ENCODE measurements at regions not wholly inside any gene's neighbourhood (a gene's known extent, or its start where the extent isn't known, plus 50 kb on each side); places are given as distances from the start of the nearest gene placed in this dataset.

DNA sequence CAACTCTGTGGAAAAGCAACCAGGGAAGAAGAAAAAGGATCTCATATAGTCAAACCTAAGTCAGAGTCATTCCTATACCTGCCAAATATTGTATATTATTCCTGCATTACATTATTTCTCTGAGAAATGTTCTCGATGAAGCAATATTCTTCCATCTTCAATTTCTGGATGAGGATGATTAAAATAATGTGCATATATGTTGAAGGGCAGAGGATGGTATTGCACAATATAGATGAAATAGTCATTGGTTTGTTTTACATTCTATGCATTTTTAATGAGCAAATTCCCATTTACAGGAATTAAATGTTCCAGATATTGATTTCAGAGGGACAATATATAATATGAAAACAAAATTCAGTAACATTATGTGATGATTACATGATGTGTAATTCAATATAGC is 545.2 kb downstream of the STK39 start:
- no peaks in the 10 kb centered on the region for H3K4me1 ChIP-seq
- no peak for TF ChIP-seq EP300 (IDR thresholded peaks at IDR 0.05; ENCODE audit: low read depth)
- no peak overlapping the region for H3K4me3 ChIP-seq
- no peaks in the 10 kb centered on the region for H3K27me3 ChIP-seq
- 89 to 94% methylated on average over 1 of the region's 1 CpG for WGBS, 2 donors (ENCODE audit: low coverage in 1 of 2)
- intact Hi-C loops (cut with DNase I; ENCODE audit: low total_unique reads) (no loop called here), in situ Hi-C loops (cut with MboI; ENCODE audit: low pct_ligation_motif_present in 1 of 4, low pct_unique_long_range_greater_than_20kb in 1 of 4, low sequenced_read_pairs in 3 of 4) (no loop called here)
- no peak for DNase-seq
- H3K27ac ChIP-seq = no peak overlapping the region
- no peaks in the 10 kb centered on the region for H3K36me3 ChIP-seq
- H3K9me3 ChIP-seq = no peaks in the 10 kb centered on the region

- no peaks in the 10 kb centered on the region for H3K36me3 ChIP-seq
- in situ Hi-C loops (cut with MboI; ENCODE audit: low pct_ligation_motif_present in 1 of 4, low pct_unique_long_range_greater_than_20kb in 1 of 4, low sequenced_read_pairs in 3 of 4) (no loop called here), intact Hi-C loops (cut with DNase I; ENCODE audit: low total_unique reads) (no loop called here)
- no peaks in the 10 kb centered on the region for H3K9me3 ChIP-seq
- no peak for DNase-seq
- no peak for TF ChIP-seq EP300 (IDR thresholded peaks at IDR 0.05; ENCODE audit: low read depth)
- no peak for TF ChIP-seq POLR2A (IDR thresholded peaks at IDR 0.05)
- no peak for TF ChIP-seq CTCF (IDR thresholded peaks at IDR 0.05)
- TF ChIP-seq POLR2AphosphoS5 (IDR thresholded peaks at IDR 0.05) = no peak
- H3K4me3 ChIP-seq = no peak overlapping the region
- H3K27me3 ChIP-seq = no peaks in the 10 kb centered on the region
- WGBS, 2 donors (ENCODE audit: low coverage in 1 of 2) = 52 to 67% methylated on average over 4 of the region's 4 CpGs
- H3K27ac ChIP-seq = no peak overlapping the region
- H3K4me1 ChIP-seq = no peaks in the 10 kb centered on the region
Observed at GRCh38 chr2:167701651-167702050, 545.7 kb downstream of the STK39 start.

DNA sequence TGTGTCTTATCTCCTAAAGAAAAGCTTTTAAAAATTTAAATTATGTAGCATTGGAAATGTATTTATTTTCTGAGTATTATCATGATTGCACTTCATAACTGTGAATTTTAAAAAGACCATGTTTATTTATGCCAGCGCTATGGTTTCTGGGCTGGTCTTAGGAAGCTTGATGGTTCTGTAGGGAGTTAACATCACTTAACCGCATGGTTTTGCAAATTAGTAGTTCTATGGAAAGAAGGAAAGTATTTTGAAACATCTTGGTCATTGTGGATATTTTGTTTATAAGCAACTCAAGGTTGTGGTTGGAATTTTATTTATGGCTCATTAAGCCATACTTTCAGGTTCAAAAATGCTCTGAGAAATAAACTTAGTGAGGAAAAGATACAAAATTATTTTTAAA is 549.4 kb downstream of the STK39 start:
- TF ChIP-seq CTCF (IDR thresholded peaks at IDR 0.05) (no peak), POLR2A (IDR thresholded peaks at IDR 0.05) (no peak), EP300 (IDR thresholded peaks at IDR 0.05; ENCODE audit: low read depth) (no peak), POLR2AphosphoS5 (IDR thresholded peaks at IDR 0.05) (no peak)
- in situ Hi-C loops (cut with MboI; ENCODE audit: low pct_ligation_motif_present in 1 of 4, low pct_unique_long_range_greater_than_20kb in 1 of 4, low sequenced_read_pairs in 3 of 4) = no loop called here
- no peak overlapping the region for H3K4me3 ChIP-seq
- no peak overlapping the region for H3K27ac ChIP-seq
- 79 to 84% methylated on average over 2 of the region's 2 CpGs for WGBS, 2 donors (ENCODE audit: low coverage in 1 of 2)
- no peaks in the 10 kb centered on the region for H3K36me3 ChIP-seq
- intact Hi-C loops (cut with DNase I; ENCODE audit: low total_unique reads) = loop anchor here (2.0 kb wide), 1 partner anchor 15 kb away; no protein-coding TSS in a partner anchor
- H3K9me3 ChIP-seq = no peaks in the 10 kb centered on the region
- no peaks in the 10 kb centered on the region for H3K27me3 ChIP-seq
- no peak for DNase-seq
- no peaks in the 10 kb centered on the region for H3K4me1 ChIP-seq

GRCh38 chr2:167697194-167697593 is 550.2 kb downstream of the STK39 start:
- DNase-seq = no peak
- no peaks in the 10 kb centered on the region for H3K9me3 ChIP-seq
- 67 to 79% methylated on average over 1 of the region's 1 CpG for WGBS, 2 donors (ENCODE audit: low coverage in 1 of 2)
- in situ Hi-C loops (cut with MboI; ENCODE audit: low pct_ligation_motif_present in 1 of 4, low pct_unique_long_range_greater_than_20kb in 1 of 4, low sequenced_read_pairs in 3 of 4) (no loop called here), intact Hi-C loops (cut with DNase I; ENCODE audit: low total_unique reads) (no loop called here)
- H3K36me3 ChIP-seq = no peaks in the 10 kb centered on the region
- no peaks in the 10 kb centered on the region for H3K27me3 ChIP-seq
- no peak overlapping the region for H3K4me3 ChIP-seq
- no peak overlapping the region for H3K27ac ChIP-seq
- TF ChIP-seq CTCF (IDR thresholded peaks at IDR 0.05) (no peak), POLR2A (IDR thresholded peaks at IDR 0.05) (no peak), POLR2AphosphoS5 (IDR thresholded peaks at IDR 0.05) (no peak), EP300 (IDR thresholded peaks at IDR 0.05; ENCODE audit: low read depth) (no peak)
- no peaks in the 10 kb centered on the region for H3K4me1 ChIP-seq

- no peaks in the 10 kb centered on the region for H3K4me1 ChIP-seq
- in situ Hi-C loops (cut with MboI; ENCODE audit: low pct_ligation_motif_present in 1 of 4, low pct_unique_long_range_greater_than_20kb in 1 of 4, low sequenced_read_pairs in 3 of 4) = no loop called here
Observed at GRCh38 chr2:167692936-167693335, 554.5 kb downstream of the STK39 start.

More at GRCh38 chr2:167692936-167693335, 554.5 kb downstream of the STK39 start:
- no peak for DNase-seq
- WGBS, 2 donors (ENCODE audit: low coverage in 1 of 2) = 70 to 86% methylated on average over 1 to 2 of the region's 2 CpGs
- Histone ChIP-seq H3K4me3 (no peak overlapping the region), H3K27me3 (no peaks in the 10 kb centered on the region), H3K9me3 (no peaks in the 10 kb centered on the region), H3K27ac (no peak overlapping the region), H3K36me3 (no peaks in the 10 kb centered on the region)
- TF ChIP-seq EP300 (IDR thresholded peaks at IDR 0.05; ENCODE audit: low read depth) (no peak), POLR2A (IDR thresholded peaks at IDR 0.05) (no peak), CTCF (IDR thresholded peaks at IDR 0.05) (no peak), POLR2AphosphoS5 (IDR thresholded peaks at IDR 0.05) (no peak)
- intact Hi-C loops (cut with DNase I; ENCODE audit: low total_unique reads) = no loop called here

Measured in transverse colon (tissue), 4 donors.